CD4-positive, alpha-beta T cell (primary cell): ENCODE measurements at regions not wholly inside any gene's neighbourhood (a gene's known extent, or its start where the extent isn't known, plus 50 kb on each side); places are given as distances from the start of the nearest gene placed in this dataset.

Experiments
- ATAC-seq: fragments of 200-7000 bp; cut with Tn5 transposase; one replicate; pipeline ENCODE4 v1.10.0; 2022; ENCODE audit warnings: mild to moderate bottlenecking; ENCODE audit not compliant: poor library complexity
- CTCF ChIA-PET: fragments of 350-600 bp; sonication (Branson Sonifier 250); formaldehyde crosslinking; loops from one replicate; lab custom pipeline; 2021; ENCODE audit warnings: antibody characterized with exemption, inconsistent platforms; lab: Charles Lee
- POLR2A ChIA-PET: fragments of 350-600 bp; sonication (Branson Sonifier 250); formaldehyde crosslinking; loops from one replicate; lab custom pipeline; 2021; ENCODE audit warnings: antibody characterized with exemption, inconsistent platforms; lab: Charles Lee
- DNase-seq, 14 experiments: peaks; one replicate each; pipeline ENCODE4 v3.0.0-alpha.2; 2013 to 2020; ENCODE audit warnings: mixed read lengths in 2 of 14
- H3K27ac ChIP-seq, 2 donors: one replicate each; pipeline versions ENCODE4 v1.5.1 to v1.7.0; 2013; ENCODE audit warnings: low read length in 2 of 2, low read depth in 1 of 2, mild to moderate bottlenecking in 1 of 2
- H3K27me3 ChIP-seq, 2 experiments: 1 replicate in 1 of 2; 2 replicates in 1 of 2; pipeline versions ENCODE4 v1.6.1 to v1.7.0; 2013; ENCODE audit warnings: low read length in 2 of 2, control low read depth in 1 of 2, mild to moderate bottlenecking in 1 of 2, moderate library complexity in 1 of 2; ENCODE audit not compliant: insufficient read depth in 2 of 2, control insufficient read depth in 1 of 2
- H3K36me3 ChIP-seq: one replicate; pipeline ENCODE4 v1.6.1; 2013; ENCODE audit warnings: low read length, control low read depth; ENCODE audit not compliant: insufficient read depth
- H3K4me1 ChIP-seq: one replicate; pipeline ENCODE4 v1.6.1; 2013; ENCODE audit warnings: low read length, control low read depth; ENCODE audit not compliant: insufficient read depth
- H3K4me3 ChIP-seq: one replicate; pipeline ENCODE4 v1.5.1; 2013; ENCODE audit warnings: mild to moderate bottlenecking, low read length, moderate library complexity
- H3K9me3 ChIP-seq, 2 experiments: 1 replicate in 1 of 2; 2 replicates in 1 of 2; pipeline versions ENCODE4 v1.6.1 to v1.7.0; 2013; ENCODE audit warnings: low read length in 2 of 2, mild to moderate bottlenecking in 2 of 2, control low read depth in 1 of 2, moderate library complexity in 1 of 2; ENCODE audit not compliant: control insufficient read depth in 1 of 2, insufficient read depth in 1 of 2
- H3K27ac Mint-ChIP-seq: one replicate; pipeline ENCODE4 v1.8.0; 2020; ENCODE audit warnings: mixed read lengths
- H3K27me3 Mint-ChIP-seq: one replicate; pipeline ENCODE4 v1.8.0; 2021; ENCODE audit warnings: mixed read lengths
- H3K36me3 Mint-ChIP-seq: one replicate; pipeline ENCODE4 v1.8.0; 2021; ENCODE audit warnings: low read depth, mixed read lengths
- H3K4me1 Mint-ChIP-seq: one replicate; pipeline ENCODE4 v1.8.0; 2021; ENCODE audit warnings: low read depth, mixed read lengths
- H3K4me3 Mint-ChIP-seq: one replicate; pipeline ENCODE4 v1.8.0; 2020; ENCODE audit warnings: mild to moderate bottlenecking, mixed read lengths
- H3K9me3 Mint-ChIP-seq: one replicate; pipeline ENCODE4 v1.8.0; 2020; ENCODE audit warnings: mixed read lengths
- CTCF ChIP-seq: fragments of 200-600 bp; IDR thresholded peaks from one replicate; pipeline ENCODE4 v1.8.0; 2022; ENCODE audit warnings: antibody characterized with exemption, mild to moderate bottlenecking
- intact Hi-C, 2 experiments: fragments of 100-400 bp; cut with DNase I in 1 of 2; cut with micrococcal nuclease in 1 of 2; formaldehyde crosslinking; loops; one replicate each; pipeline versions ENCODE4 v1.15.1 to v1.9.0; 2023 to 2025; cut with DNase I, micrococcal nuclease

- Histone ChIP-seq H3K36me3 (no peaks in the 10 kb centered on the region), H3K4me1 (no peaks in the 10 kb centered on the region), H3K4me3 (no peak overlapping the region), H3K27me3 (no peaks in the 10 kb centered on the region), H3K27ac (no peak overlapping the region), H3K9me3 (peaks cover 4 to 9% of the 10 kb centered on the region in 2 experiments)
- intact Hi-C loops: no loop called here
- Mint-ChIP-seq H3K36me3 (no peaks in the 10 kb centered on the region), H3K9me3 (no peaks in the 10 kb centered on the region), H3K27ac (no peak overlapping the region), H3K4me3 (no peak overlapping the region), H3K4me1 (peaks cover 5% of the 10 kb centered on the region), H3K27me3 (no peaks in the 10 kb centered on the region)
- CTCF ChIA-PET: no interaction called here
- no peak for TF ChIP-seq CTCF
- DNase-seq (no peak), ATAC-seq (no peak)
- POLR2A ChIA-PET: no interaction called here
Observed at GRCh38 chr1:109828756-109829505, 65.2 kb upstream of the EPS8L3 start.

DNA sequence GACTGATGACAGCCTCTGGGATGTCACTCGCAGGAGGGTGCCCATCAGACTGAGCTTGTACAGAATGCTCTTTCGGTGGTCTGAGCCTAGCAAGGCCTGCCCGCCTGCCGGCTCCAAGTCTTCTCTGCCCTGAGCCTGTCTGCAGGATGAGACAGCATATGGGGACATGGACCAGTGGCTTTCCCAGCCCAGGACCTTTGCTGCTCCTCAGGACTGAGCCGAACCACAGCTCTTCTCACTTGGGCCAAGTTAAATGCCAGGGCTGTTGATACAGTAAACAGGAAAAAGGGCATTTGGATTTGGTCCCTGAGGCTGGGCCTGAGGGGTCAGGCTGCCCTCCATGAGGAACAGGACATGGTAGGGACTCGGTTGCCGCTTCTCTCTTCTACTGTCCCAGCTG lies 64.3 kb upstream of the EPS8L3 start:
- no peaks in the 10 kb centered on the region for H3K27me3 Mint-ChIP-seq
- ATAC-seq: no peak
- Histone ChIP-seq H3K4me1 (peaks cover 2% of the 10 kb centered on the region), H3K36me3 (no peaks in the 10 kb centered on the region), H3K4me3 (no peak overlapping the region), H3K27ac (no peak overlapping the region), H3K9me3 (peaks cover 4 to 9% of the 10 kb centered on the region in 2 experiments), H3K27me3 (no peaks in the 10 kb centered on the region)
- DNase-seq: no peak
- ChIA-PET CTCF (no interaction called here), POLR2A (no interaction called here)
- no peak for TF ChIP-seq CTCF
- no peaks in the 10 kb centered on the region for H3K9me3 Mint-ChIP-seq
- no peaks in the 10 kb centered on the region for H3K36me3 Mint-ChIP-seq
- H3K4me3 Mint-ChIP-seq: no peak overlapping the region
- H3K27ac Mint-ChIP-seq: no peak overlapping the region
- peaks cover 5% of the 10 kb centered on the region for H3K4me1 Mint-ChIP-seq
- intact Hi-C loops: no loop called here

- ATAC-seq (no peak), DNase-seq (no peak)
- H3K27me3 ChIP-seq: no peaks in the 10 kb centered on the region
- no peaks in the 10 kb centered on the region for H3K36me3 ChIP-seq
- Mint-ChIP-seq H3K4me3 (no peak overlapping the region), H3K4me1 (peaks cover 5% of the 10 kb centered on the region), H3K9me3 (no peaks in the 10 kb centered on the region), H3K27me3 (no peaks in the 10 kb centered on the region), H3K36me3 (no peaks in the 10 kb centered on the region), H3K27ac (no peak overlapping the region)
- peaks cover 2 to 8% of the 10 kb centered on the region in 2 experiments for H3K9me3 ChIP-seq
- ChIA-PET POLR2A (no interaction called here), CTCF (no interaction called here)
- no peak overlapping the region for H3K4me3 ChIP-seq
- H3K27ac ChIP-seq: no peak overlapping the region
- H3K4me1 ChIP-seq: peaks cover 5% of the 10 kb centered on the region
- intact Hi-C loops: no loop called here
- TF ChIP-seq CTCF: no peak
Observed at GRCh38 chr1:109827466-109827865, 63.7 kb upstream of the EPS8L3 start.
